ENCODE measurements at regions not wholly inside any gene's neighbourhood (a gene's known extent, or its start where the extent isn't known, plus 50 kb on each side); places are given as distances from the start of the nearest gene placed in this dataset.

DNA sequence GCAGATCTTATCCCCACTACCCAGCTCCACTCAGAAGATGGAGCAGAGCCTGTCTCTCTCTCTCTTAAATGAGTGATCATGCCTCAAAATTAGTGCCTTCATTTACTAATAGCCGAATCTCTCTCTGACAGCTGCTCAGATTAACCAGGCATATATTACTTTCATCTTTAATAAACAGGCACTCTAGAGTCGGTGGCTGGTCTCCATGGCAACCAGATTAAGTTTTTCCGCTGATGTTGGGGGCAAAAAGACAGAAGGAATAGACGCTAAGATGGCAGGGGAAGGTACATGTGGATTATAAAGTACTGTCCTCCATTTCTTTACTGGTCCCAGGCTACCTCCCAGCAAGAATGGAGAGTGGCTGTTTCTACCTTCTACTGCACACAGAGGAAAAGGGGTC is 121.6 kb downstream of the QRSL1 start:
- TF ChIP-seq, protein P1, sequence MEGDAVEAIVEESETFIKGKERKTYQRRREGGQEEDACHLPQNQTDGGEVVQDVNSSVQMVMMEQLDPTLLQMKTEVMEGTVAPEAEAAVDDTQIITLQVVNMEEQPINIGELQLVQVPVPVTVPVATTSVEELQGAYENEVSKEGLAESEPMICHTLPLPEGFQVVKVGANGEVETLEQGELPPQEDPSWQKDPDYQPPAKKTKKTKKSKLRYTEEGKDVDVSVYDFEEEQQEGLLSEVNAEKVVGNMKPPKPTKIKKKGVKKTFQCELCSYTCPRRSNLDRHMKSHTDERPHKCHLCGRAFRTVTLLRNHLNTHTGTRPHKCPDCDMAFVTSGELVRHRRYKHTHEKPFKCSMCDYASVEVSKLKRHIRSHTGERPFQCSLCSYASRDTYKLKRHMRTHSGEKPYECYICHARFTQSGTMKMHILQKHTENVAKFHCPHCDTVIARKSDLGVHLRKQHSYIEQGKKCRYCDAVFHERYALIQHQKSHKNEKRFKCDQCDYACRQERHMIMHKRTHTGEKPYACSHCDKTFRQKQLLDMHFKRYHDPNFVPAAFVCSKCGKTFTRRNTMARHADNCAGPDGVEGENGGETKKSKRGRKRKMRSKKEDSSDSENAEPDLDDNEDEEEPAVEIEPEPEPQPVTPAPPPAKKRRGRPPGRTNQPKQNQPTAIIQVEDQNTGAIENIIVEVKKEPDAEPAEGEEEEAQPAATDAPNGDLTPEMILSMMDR (IDR thresholded peaks at IDR 0.05), result no peak
- TF ChIP-seq POLR2A (IDR thresholded peaks at IDR 0.05), result no peak

Data from Peyer's patch (tissue), 4 donors.